HG03025 (cell line): ENCODE measurements at regions not wholly inside any gene's neighbourhood (a gene's known extent, or its start where the extent isn't known, plus 50 kb on each side); places are given as distances from the start of the nearest gene placed in this dataset.

Experiments
- ATAC-seq: cut with Tn5 transposase; IDR thresholded peaks from one replicate; pipeline ENCODE4 v1.9.1; 2021; ENCODE audit warnings: mild to moderate bottlenecking, moderate library complexity; ENCODE audit not compliant: unreplicated experiment, low FRiP score

DNA sequence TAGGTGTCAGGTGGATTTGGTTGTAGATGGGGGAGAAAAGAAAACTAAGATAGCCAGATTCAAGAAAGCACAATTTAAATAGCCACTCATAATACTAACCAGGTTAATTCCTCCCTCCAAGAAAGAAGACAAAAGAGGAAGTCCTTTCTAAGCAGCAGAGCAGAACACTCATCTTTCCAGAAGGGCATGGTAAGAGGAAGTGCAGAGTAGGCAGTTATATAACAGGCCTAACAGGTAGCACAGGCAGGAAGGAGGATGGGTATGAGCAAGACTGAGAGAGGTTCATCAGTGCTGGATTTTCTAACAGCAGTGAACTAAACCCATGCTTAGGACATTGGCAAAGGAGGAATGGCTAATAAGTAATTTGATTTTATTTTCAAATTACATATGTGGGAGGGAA is 517.5 kb downstream of the PLPP3 start:
- no peak for ATAC-seq

DNA sequence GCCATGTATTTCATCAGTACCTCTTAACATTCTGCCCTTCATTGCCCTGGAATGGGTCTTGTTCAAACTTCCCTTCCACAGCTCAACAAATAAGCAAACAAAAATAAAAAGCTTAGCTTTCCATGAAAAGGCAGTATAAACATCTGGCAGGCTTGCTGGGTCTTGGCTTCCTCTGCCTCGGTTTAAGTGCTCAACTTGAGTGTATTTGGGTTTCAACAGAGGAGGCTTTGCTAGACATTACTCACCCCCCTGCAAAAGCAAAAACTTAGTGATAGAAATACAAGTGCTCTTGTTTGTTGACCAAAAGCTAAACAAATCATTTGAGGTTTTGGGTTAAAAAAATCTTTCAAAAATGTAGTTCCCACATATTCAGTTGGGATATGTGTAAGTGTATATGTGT is 518.5 kb downstream of the PLPP3 start:
- ATAC-seq: no peak

DNA sequence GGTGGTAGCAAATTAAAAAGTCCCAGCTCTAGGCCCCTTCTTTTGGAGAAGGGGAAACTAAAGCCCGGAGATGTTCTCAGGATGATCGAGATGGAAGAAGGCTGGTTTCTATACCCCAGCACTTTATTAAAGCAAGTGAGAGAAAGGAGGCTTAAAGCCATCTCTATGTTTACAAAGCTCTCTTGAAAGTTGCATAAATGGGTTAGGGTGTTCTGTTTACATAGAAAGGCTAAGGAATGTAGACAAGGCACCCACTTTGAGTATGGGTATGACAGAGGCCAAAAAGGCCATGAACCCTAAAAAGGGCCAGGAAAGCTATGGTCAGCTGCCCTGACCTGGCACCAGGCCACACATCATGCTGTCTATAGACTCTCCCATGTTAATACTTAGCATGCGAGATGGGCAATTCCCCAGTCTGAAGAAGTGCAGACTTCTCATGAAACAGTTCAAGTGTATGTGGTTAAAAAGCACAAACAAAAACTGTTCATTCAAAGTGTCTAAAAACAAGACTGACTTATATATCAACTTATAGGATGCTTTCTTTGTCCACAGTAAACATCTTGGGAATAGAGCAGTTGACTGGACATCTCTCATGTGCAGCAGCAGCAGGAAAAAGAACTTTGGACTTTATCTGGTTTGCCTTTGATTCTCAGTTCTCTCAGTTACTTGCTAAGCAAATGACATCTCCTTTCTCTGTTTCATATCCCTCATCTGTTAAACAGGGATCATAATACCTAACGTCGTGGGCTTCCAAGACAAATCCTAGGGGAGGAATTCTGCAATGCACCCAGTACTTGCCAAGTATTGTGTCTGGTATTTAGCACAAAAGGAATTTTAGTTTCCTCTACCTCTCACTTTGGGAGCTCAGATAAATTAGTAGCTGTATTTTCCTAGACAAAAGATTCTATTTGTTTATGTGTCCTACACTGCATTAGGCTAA is 521.6 kb downstream of the PLPP3 start:
- no peak for ATAC-seq

DNA sequence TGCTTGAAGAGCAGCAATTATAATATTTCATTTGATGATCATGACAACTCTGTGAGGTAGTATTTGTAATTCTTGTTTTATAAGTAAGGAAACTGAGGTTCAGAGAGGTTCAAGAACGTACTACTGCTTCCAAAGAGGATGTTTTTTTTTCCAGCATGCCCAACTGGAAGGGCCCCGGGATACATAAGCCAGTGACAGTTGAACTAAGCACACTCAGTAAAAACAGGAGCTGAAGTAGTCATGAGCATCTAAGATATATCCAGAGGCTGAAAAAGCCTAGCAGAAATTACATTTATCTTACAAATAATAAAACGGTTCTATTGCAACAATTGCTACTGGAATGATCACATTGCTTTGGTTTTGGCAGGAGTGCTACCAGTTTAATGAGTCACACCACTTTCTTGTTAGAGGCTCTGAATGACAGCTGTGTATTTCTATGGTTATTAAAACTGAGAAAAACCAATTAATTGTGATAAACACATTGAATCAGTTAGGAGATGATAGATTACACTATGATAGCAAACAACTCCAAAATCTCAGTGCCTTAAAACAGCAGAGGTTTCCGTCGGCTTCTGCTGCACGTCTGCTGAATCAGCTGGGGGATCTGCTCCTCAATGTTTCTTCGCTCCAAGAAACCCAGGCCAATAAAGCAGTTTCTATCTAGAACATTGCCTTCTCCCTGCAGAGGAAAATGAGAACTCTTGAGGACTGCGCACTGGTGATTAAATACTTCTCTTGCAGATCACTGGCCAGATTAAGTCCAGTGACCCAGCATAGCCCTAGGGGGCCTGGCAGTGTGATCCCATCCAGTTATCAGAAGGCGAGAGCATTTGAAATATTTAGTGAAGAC is 522.7 kb downstream of the PLPP3 start:
- ATAC-seq: no peak

DNA sequence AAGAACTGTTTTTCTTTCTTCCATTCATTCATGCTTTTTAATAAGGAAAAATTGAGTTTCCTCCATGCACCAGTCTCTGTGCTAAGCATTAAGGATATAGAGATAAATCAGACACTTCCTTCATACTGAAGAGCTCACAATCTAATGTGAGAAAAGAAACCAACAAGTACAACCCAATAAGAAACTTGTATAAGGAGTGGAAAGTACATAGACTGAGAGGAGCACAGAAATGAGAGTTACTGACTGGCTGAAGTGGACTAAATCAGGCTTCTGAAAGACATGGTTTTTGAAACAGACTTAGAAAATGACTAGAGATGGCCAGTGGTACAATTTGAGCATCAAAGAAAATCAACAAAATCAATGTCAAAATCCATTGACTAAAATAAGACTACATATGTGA is 524.4 kb downstream of the PLPP3 start:
- ATAC-seq: no peak

DNA sequence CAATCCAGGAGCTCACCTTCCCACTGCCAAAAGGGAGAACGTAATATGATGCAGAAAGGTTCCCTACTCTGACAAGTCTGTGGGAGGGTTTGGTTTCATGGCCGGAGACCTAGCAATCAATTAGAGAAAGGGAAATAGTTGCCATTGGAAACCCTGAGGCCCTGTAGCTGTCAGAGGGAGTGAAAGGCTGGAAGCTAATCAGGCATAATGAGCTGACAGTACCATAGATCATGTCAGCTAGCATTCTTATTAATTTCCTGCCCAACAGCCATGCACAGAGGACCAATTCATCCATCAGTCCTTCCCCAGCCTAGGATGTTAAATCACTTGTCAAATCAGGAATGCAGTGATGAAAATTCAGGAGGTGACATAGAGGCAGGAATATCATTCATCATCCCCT is 527.3 kb downstream of the PLPP3 start:
- ATAC-seq: no peak

DNA sequence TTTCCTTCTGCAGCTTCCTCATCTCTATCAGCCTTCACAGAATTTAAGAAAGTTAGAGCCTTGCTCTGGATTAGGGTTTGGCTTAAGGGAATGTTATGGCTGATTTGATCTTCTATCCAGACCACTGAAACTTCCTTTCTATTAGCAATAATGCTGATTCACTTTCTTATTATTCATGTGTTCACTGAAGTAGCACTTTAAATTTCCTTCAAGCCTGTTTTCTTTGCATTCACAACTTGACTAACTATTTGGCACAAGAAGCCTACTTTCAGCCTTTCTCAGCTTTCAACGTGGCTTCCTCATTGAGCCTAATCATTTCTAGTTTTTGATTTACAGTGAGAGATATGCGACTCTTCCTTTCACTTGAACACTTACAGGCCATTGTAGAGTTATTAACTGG is 528.5 kb downstream of the PLPP3 start:
- no peak for ATAC-seq

DNA sequence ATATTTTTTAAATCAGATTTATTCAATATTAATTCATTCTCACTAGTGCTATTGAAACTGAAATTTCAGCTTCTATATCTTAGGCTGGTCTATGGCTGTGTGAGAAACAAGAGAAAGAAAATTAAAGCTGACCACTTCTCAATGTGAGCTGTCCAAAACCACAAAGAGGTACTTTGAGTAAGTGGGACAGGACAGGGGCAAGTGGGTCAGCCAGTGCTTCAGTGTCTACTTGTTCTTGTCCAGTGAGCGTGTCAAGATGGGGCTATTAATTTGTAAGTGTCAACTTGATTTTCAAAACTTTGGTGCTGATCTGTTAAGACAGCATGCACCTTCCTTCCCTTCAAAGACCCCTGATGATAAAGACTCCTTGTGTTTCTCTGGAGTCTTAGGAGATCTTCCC is 533.9 kb downstream of the PLPP3 start:
- ATAC-seq: no peak

DNA sequence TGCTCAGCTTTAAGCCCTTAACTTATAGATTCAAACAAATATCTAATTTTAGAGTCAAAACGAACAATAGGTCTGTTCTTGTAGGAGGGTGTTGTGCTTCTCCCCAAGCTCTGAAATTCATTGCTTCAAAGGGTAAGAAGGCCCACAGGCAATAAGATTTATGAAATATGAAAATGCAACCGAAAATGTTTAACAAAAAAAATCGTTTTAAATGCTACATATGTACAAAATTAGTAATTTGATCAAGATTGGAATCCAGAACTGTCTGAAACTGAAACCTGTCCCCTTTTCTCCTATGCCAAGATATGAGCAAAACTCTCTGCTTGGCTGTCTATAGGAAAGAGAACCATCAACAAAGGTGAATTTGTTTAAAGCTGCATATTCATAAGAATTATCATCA is 534.3 kb downstream of the PLPP3 start:
- no peak for ATAC-seq

DNA sequence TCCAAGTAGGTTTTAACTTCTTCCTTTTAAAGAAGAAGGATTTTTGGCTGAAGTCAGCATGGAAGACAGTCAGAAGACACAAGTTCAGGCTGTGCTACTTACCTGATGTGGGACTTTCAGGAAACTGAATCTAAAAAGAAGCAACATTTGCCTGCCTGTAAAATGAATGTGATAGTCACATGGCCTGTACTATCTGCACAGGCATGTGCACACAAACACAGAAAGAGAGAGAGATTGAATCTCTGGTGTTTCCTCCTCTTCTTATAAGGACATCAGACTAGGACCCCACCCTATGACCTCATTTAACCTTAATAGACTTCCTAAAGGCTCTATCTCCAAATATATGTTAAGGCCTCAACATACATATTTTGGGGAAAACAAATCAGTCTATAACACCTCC is 542.9 kb downstream of the PLPP3 start:
- ATAC-seq: no peak

DNA sequence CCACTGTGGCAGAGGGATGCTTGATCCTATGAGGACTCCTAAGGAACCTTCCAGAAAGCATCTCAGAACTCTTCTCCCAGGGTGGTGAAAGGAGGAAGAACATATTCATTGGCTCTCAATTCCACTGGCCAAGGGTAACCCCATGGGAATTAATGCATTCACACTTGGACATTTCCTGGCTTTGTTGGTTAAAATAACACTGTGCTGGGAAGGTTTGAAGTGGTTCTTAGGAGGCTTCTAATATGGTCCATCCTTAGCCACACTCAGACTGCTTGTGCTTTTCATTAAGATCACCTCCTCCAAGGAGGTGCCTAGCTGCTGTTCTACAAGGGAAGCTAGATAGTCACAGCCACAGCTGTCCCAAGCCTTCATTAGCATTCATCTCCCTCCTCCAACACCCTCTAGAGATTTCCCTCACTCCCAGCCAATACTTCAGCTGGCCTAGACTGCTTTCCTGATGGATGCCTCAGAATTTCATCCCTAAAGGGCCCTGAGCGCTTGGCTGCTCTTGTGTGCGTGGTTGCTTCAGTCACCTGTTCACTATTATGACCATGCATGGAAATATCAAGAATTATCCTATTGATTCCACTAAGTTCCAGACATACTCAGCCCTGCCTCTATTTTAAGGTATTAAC is 544.4 kb downstream of the PLPP3 start:
- no peak for ATAC-seq

DNA sequence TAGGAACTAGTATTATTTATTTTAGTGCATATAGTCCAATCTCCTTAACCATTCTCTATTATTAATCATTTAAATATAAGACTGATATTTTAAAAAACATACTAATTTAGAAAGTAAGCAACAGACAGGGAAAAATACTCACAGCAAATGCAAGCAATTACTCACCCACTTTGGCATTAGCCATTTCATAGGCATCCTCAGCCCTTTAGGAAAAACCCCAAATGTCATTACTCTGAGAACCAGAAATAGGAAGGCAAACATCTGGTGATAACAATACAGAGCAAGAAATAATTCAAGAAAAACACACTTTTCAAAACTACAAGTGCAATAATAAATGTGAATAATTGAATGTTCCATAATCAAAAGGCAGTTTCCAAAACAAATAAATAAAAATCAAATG is 545.1 kb downstream of the PLPP3 start:
- ATAC-seq: no peak

DNA sequence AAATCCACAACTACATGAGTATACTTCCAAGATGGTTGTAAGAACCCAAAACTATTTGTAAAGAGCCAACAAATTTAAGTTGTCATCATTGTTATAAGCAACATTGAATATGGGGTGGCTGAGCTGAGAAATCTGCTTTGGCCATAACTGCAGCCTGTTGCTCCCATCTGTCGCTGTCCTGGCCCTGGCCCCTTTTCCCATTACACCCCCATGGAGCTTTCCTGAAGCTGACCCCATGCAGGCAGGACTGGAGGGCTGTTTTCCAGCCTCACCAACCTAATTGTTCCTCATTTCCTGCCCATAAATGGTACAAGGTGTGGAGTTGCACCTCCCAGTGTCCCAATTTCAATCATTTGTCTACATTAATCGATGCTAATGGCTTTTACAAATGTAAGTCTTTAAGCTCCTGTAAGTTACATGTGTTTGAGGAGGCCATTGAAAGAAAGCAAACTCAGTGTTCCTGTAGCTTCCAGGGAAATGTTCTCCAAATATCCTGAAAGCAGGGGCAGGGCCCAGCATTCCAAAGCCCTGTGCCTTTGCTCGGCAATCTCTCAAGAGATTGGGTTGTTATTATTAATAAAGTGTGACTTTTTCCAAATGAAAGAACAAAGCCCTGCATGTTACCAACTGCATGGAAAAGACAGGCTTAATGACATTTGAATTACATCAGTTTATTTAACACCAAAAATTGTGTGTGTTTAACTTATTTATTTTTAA is 545.9 kb downstream of the PLPP3 start:
- ATAC-seq: no peak

DNA sequence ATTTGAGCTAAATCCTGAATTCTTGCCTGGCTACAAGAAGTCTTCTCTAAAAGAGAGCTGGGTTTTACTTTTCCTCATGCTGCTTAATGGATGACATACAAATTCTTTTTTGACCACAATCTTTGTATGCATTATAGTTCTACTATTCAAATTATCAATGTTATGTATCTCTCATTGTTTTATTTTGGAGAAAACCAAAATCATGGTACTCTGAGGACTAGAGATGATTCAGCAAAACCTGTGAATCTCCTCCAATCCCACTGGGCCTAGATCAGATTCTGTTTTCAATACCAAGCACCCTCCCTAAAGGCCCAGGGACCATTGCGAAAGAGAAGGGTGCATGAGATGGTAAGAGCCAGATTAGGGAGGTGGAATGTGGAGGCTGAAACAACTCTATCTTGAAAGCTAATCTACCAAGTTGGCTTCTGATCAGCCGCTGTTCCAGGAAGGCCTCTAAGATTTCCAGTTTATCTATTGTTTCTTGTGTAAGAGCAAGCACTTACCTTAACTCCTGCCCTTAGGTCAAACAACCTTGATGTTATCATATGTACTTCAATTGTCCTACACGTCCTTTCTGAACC is 547.2 kb downstream of the PLPP3 start:
- no peak for ATAC-seq

DNA sequence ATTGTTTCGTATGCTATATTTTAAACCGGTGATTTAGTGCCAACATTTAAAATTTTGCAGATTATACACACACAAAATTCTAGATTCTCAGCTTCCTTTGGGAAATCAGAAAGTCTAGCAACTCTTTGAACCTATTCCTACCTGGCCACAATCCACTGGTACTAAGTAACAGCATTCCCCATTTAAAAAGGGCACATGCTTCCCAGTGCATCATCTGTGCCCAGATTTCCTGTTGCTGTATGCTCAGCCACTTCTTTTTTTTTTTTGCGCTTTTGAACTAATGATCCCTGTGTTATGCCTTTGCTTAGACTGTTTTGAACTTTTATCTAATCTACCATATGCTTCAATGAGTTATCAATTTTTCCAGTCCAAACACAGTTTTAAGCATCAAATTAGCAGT is 548.4 kb downstream of the PLPP3 start:
- ATAC-seq: no peak

DNA sequence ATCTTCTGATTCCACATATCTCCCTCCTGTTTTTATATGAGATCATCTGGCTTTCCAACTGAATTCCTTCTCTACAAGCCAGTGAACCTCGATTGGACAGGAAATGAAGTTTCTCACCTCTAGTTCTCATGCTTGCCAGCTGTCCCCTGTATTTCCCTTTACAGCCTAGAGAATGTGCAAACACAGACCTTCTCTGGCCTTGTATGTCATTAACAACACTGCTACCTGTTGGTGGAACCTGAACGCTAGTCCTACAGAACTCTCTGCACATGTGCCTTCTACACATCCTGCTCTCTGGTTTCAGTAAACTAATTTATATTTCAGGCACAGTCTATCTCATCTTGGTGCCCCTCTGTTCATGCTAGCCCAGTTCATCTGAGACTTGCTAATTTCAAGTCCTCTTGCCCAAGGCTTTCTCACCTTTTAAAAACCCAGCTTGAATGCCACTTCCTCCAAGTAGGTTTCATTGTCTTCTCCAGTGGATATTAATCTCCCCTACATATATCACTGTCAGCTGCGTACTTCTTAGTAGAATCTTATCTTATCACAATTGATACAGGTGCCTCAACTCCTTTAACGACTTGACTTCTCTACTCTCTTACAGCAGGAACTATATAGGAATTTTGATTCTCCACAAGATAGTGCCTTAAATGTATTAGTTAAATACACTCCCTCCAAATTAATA is 549.9 kb downstream of the PLPP3 start:
- no peak for ATAC-seq

DNA sequence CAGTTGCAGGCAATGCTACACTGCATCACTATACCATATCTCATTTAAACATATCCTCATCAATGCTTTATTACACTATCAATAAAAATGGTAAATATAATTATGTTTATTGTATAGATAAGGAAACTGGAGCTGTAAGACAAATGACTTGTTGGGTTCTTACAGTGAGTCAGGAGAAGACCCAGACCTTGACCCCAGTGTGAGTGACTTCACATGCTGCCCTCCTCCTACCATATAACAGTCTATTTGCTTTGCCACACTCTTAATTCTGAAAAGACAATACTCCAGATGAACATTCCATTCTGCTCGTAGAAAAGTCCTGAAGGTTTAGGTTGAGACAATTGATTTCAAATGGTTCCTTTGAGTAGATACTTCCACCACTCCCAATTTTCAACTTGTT is 550.5 kb downstream of the PLPP3 start:
- no peak for ATAC-seq

DNA sequence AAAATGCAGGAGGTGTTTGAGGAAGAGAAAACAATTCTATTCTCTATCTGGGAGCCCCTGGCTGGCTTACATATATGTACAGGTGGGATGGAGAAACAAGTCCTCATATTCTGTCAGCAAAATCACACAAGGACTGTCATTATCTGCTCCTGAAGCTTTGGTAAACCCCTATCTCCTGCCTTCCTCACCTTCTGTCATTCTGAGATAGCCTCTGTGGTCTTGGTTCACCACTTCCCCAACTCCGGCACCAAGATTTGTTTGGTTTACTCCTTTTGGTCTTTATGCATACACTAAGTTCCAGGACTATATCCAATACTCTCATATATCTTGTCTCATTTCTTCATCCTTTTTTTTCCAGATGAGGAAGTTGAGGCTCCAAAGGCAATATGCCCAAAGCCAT is 551.1 kb downstream of the PLPP3 start:
- ATAC-seq: no peak

DNA sequence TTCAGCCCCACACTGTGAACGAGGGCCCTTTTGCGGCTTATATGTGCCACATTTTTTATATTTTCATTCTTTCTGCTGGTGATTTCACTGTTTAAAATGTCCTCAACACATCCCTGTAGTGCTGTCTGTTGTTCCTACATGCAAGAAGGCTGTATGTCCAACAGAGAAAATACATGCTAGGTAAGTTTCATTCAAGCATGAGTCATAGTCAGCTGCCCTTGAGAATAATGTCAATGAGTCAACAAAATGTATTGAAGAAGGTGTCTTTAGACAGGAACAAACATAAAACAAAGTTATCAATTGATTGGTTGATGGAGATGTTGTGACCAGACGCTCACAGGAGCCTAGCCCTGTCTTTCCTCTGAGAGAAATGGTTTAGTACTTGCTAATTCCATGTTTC is 553.4 kb downstream of the PLPP3 start:
- no peak for ATAC-seq

DNA sequence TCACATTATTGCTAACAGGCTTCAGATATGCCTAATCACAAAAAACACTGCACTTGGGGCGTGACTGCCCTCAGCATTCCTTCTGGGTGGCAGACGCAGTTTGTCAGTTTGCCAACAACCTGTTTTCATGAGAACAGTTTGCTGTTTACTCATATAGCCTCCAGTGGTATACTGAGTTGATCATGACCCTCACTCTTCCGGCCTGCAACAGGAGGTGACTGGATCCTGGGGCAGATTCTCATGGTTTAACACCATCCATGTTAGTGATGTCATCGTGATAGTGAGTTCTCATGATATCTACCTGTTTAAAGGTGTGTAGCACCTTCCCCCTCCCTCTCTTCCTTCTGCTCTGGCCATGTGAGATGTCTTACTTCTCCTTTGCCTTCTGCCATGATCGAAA is 555.2 kb downstream of the PLPP3 start:
- ATAC-seq: no peak
